H1 (cell line): ENCODE measurements at regions not wholly inside any gene's neighbourhood (a gene's known extent, or its start where the extent isn't known, plus 50 kb on each side); places are given as distances from the start of the nearest gene placed in this dataset.

Source experiments
- CTCF ChIA-PET: fragments of 300-600 bp; sonication (Branson Sonifier 250); formaldehyde crosslinking; loops from one replicate; lab custom pipeline; 2021; ENCODE audit not compliant: partially characterized antibody; lab: Charles Lee
- POLR2A ChIA-PET: fragments of 300-600 bp; sonication (Branson Sonifier 250); formaldehyde crosslinking; loops from one replicate; lab custom pipeline; 2021; ENCODE audit warnings: inconsistent platforms; ENCODE audit not compliant: partially characterized antibody; lab: Charles Lee
- DNase-seq, 2 experiments: peaks; one replicate each; pipeline versions ENCODE4 v3.0.0 to v3.0.0-alpha.2; 2010 to 2022; ENCODE audit warnings: low spot score in 2 of 2, low read depth in 1 of 2, mixed read lengths in 1 of 2
- FAIRE-seq: peaks from 2 replicates; lab custom pipeline; 2011; peaks lifted over from hg19 to GRCh38; lab: Jason Lieb, UNC
- H2AFZ ChIP-seq: 2 replicates; pipeline ENCODE4 v1.8.1; 2012; ENCODE audit warnings: low read length, inconsistent platforms
- H2AK5ac ChIP-seq: 2 replicates; pipeline ENCODE4 v1.6.1; 2013; ENCODE audit warnings: low read depth, low read length
- H2BK120ac ChIP-seq: replicated peaks from 2 replicates; pipeline ENCODE3; 2013; ENCODE audit warnings: low read depth, low read length, inconsistent platforms
- H2BK12ac ChIP-seq: 2 replicates; pipeline ENCODE4 v1.6.1; 2013; ENCODE audit warnings: low read depth, low read length
- H2BK15ac ChIP-seq: 2 replicates; pipeline ENCODE4 v1.6.1; 2013; ENCODE audit warnings: low read length
- H2BK20ac ChIP-seq: 2 replicates; pipeline ENCODE4 v1.6.1; 2013; ENCODE audit warnings: low read length
- H2BK5ac ChIP-seq: 2 replicates; pipeline ENCODE4 v1.6.1; 2013; ENCODE audit warnings: low read depth, low read length
- H3K14ac ChIP-seq: 2 replicates; pipeline ENCODE4 v1.6.1; 2013; ENCODE audit warnings: inconsistent platforms; ENCODE audit not compliant: insufficient read length
- H3K18ac ChIP-seq: 2 replicates; pipeline ENCODE4 v1.6.1; 2013; ENCODE audit warnings: low read length; ENCODE audit errors: extremely low read depth
- H3K23ac ChIP-seq: 2 replicates; pipeline ENCODE4 v1.6.1; 2013; ENCODE audit warnings: inconsistent platforms; ENCODE audit not compliant: insufficient read length
- H3K23me2 ChIP-seq: 2 replicates; pipeline ENCODE4 v1.6.1; 2013; ENCODE audit warnings: low read depth, low read length
- H3K27ac ChIP-seq: 2 replicates; pipeline ENCODE4 v1.6.1; 2011; ENCODE audit warnings: low read depth, low read length, inconsistent platforms
- H3K27me3 ChIP-seq, 4 experiments: replicated peaks in 1 of 4; 1 replicate in 1 of 4; 2 replicates in 3 of 4; pipeline versions ENCODE4 v1.6.1 to v1.8.1; 2011 to 2013; ENCODE audit warnings: low read length in 3 of 4, mild to moderate bottlenecking in 3 of 4, inconsistent platforms in 2 of 4, mixed read lengths in 2 of 4, moderate library complexity in 1 of 4; ENCODE audit not compliant: control insufficient read depth in 3 of 4, insufficient read depth in 3 of 4; ENCODE audit errors: extremely low read depth in 1 of 4
- H3K36me3 ChIP-seq, 4 experiments: 2 replicates each; pipeline versions ENCODE4 v1.6.1 to v1.8.1; 2011 to 2013; ENCODE audit warnings: mild to moderate bottlenecking in 4 of 4, low read length in 3 of 4, moderate library complexity in 2 of 4, control low read depth in 1 of 4, inconsistent platforms in 1 of 4; ENCODE audit not compliant: insufficient read depth in 4 of 4, control insufficient read depth in 2 of 4
- H3K4ac ChIP-seq: replicated peaks from 2 replicates; pipeline ENCODE3; 2013; ENCODE audit warnings: low read length, low read depth, mixed read lengths, inconsistent platforms; ENCODE audit not compliant: insufficient read length
- H3K4me1 ChIP-seq, 4 experiments: replicated peaks in 1 of 4; 1 replicate in 1 of 4; 2 replicates in 3 of 4; pipeline versions ENCODE4 v1.6.1 to v1.8.1; 2011 to 2013; ENCODE audit warnings: low read length in 3 of 4, inconsistent platforms in 2 of 4, mixed read lengths in 1 of 4; ENCODE audit not compliant: insufficient read depth in 4 of 4, control insufficient read depth in 3 of 4
- H3K4me2 ChIP-seq, 2 experiments: 2 replicates each; pipeline versions ENCODE4 v1.6.1 to v1.8.1; 2011 to 2013; ENCODE audit warnings: low read depth in 2 of 2, low read length in 2 of 2, control low read depth in 1 of 2, inconsistent platforms in 1 of 2, mild to moderate bottlenecking in 1 of 2; ENCODE audit not compliant: insufficient read depth in 1 of 2
- H3K4me3 ChIP-seq, 4 experiments: fragments of 200-600, 300-600 bp in 1 of 4; sonication (generic), shearing (Covaris generic), sonication (Bioruptor Twin) in 1 of 4; 2 replicates each; pipeline versions ENCODE4 v1.5.1 to v1.8.1; 2011 to 2016; ENCODE audit warnings: low read length in 4 of 4, low read depth in 3 of 4, control low read depth in 2 of 4, inconsistent platforms in 2 of 4, mild to moderate bottlenecking in 2 of 4, mixed read lengths in 1 of 4, moderate library complexity in 1 of 4; ENCODE audit not compliant: insufficient read depth in 2 of 4; ENCODE audit errors: extremely low read depth in 1 of 4
- H3K56ac ChIP-seq: replicated peaks from 2 replicates; pipeline ENCODE3; 2013; ENCODE audit warnings: low read depth, mild to moderate bottlenecking, mixed read lengths, low read length, inconsistent platforms; ENCODE audit not compliant: insufficient read length
- H3K79me1 ChIP-seq: 2 replicates; pipeline ENCODE4 v1.6.1; 2013; ENCODE audit warnings: low read depth, low read length, control low read depth
- H3K79me2 ChIP-seq, 2 experiments: 2 replicates each; pipeline versions ENCODE4 v1.6.1 to v1.8.1; 2012 to 2013; ENCODE audit warnings: low read length in 2 of 2, mild to moderate bottlenecking in 2 of 2, inconsistent platforms in 1 of 2; ENCODE audit not compliant: insufficient read depth in 2 of 2, control insufficient read depth in 1 of 2
- H3K9ac ChIP-seq, 4 experiments: replicated peaks in 1 of 4; 1 replicate in 1 of 4; 2 replicates in 3 of 4; pipeline versions ENCODE4 v1.6.1 to v1.8.1; 2011 to 2013; ENCODE audit warnings: low read depth in 3 of 4, low read length in 3 of 4, control low read depth in 2 of 4, mild to moderate bottlenecking in 2 of 4, moderate library complexity in 2 of 4, inconsistent platforms in 1 of 4; ENCODE audit errors: extremely low read depth in 1 of 4
- H3K9me3 ChIP-seq, 2 experiments: 2 replicates each; pipeline versions ENCODE4 v1.6.1 to v1.8.1; 2012 to 2013; ENCODE audit warnings: mild to moderate bottlenecking in 2 of 2, moderate library complexity in 2 of 2, control low read depth in 1 of 2, inconsistent platforms in 1 of 2, low read depth in 1 of 2, low read length in 1 of 2, mixed read lengths in 1 of 2; ENCODE audit not compliant: insufficient read depth in 2 of 2
- H4K20me1 ChIP-seq, 2 experiments: replicated peaks in 1 of 2; 2 replicates each; pipeline versions ENCODE3 to v1.8.1; 2011 to 2013; ENCODE audit warnings: inconsistent platforms in 2 of 2, low read length in 2 of 2, mild to moderate bottlenecking in 1 of 2; ENCODE audit not compliant: insufficient read depth in 2 of 2, control insufficient read depth in 1 of 2
- H4K5ac ChIP-seq: 2 replicates; pipeline ENCODE4 v1.6.1; 2013; ENCODE audit warnings: low read length, low read depth, mixed read lengths, inconsistent platforms; ENCODE audit not compliant: insufficient read length
- H4K8ac ChIP-seq: 2 replicates; pipeline ENCODE4 v1.8.0; 2013; ENCODE audit warnings: mild to moderate bottlenecking, moderate library complexity, low read length, inconsistent platforms; ENCODE audit not compliant: insufficient read depth; ENCODE audit errors: extremely low read depth
- H4K91ac ChIP-seq: replicated peaks from 2 replicates; pipeline ENCODE3; 2013; ENCODE audit warnings: low read length, mixed read lengths, inconsistent platforms; ENCODE audit not compliant: insufficient read length
- CTBP2 ChIP-seq: IDR thresholded peaks from 2 replicates; pipeline ENCODE4 v1.7.0; 2011; ENCODE audit warnings: borderline replicate concordance, mild to moderate bottlenecking, moderate library complexity, mixed read lengths, low read length; ENCODE audit not compliant: insufficient read depth, insufficient read length
- HDAC6 ChIP-seq: IDR thresholded peaks from one replicate; pipeline ENCODE4 v1.7.1; 2012; ENCODE audit warnings: low read depth, mild to moderate bottlenecking, inconsistent platforms, low read length, moderate library complexity
- KDM1A ChIP-seq: fragments of 200-600, 300-600 bp; sonication (generic); IDR thresholded peaks from 2 replicates; pipeline ENCODE4 v1.7.1; 2016; ENCODE audit warnings: mild to moderate bottlenecking, low read length, borderline replicate concordance
- KDM5A ChIP-seq: fragments of 200-600 bp; IDR thresholded peaks from 2 replicates; pipeline ENCODE4 v1.7.1; 2012; ENCODE audit warnings: mild to moderate bottlenecking, low read length, inconsistent platforms, mixed read lengths
- MAFK ChIP-seq: IDR thresholded peaks from 2 replicates; pipeline ENCODE4 v1.6.1; 2012; ENCODE audit warnings: low read depth, mild to moderate bottlenecking, improper control_type of control experiment, low read length
- MAX ChIP-seq: IDR thresholded peaks from 2 replicates; pipeline ENCODE4 v1.6.1; 2012; ENCODE audit warnings: inconsistent platforms
- RAD21 ChIP-seq, 2 experiments: IDR thresholded peaks in 1 of 2; conservative IDR thresholded peaks in 1 of 2; 2 replicates each; pipeline ENCODE4 v1.6.1; 2011; ENCODE audit warnings: low read depth in 2 of 2, low read length in 2 of 2, improper control_type of control experiment in 1 of 2, inconsistent platforms in 1 of 2, mild to moderate bottlenecking in 1 of 2, moderate library complexity in 1 of 2
- RBBP5 ChIP-seq: IDR thresholded peaks from 2 replicates; pipeline ENCODE4 v1.7.1; 2012; ENCODE audit warnings: low read depth, mild to moderate bottlenecking, inconsistent platforms, low read length, moderate library complexity, borderline replicate concordance
- SIX5 ChIP-seq: IDR thresholded peaks from 2 replicates; pipeline ENCODE4 v1.6.1; 2011; ENCODE audit warnings: mild to moderate bottlenecking, low read depth, low read length
- SRF ChIP-seq: IDR thresholded peaks from 2 replicates; pipeline ENCODE4 v1.6.1; 2011; ENCODE audit warnings: mild to moderate bottlenecking, low read depth, low read length, moderate library complexity
- SUZ12 ChIP-seq: fragments of 200-600 bp; sonication (generic); IDR thresholded peaks from 2 replicates; pipeline ENCODE4 v1.6.1; 2012; ENCODE audit warnings: mild to moderate bottlenecking, inconsistent platforms, low read length, moderate library complexity, mixed read lengths
- TBP ChIP-seq: IDR thresholded peaks from 2 replicates; pipeline ENCODE4 v1.6.1; 2011; ENCODE audit warnings: low read depth, low read length, improper control_type of control experiment
- YY1 ChIP-seq: IDR thresholded peaks from 2 replicates; pipeline ENCODE4 v1.6.1; 2011; ENCODE audit warnings: low read depth, mild to moderate bottlenecking, low read length
- WGBS, 2 experiments: shearing (Covaris generic) in 1 of 2; methylation state at CpG; one replicate each; pipeline versions ENCODE4 v1.1.6 to v1.1.7; 2013 to 2015; ENCODE audit warnings: low lambda C conversion rate in 2 of 2, mixed read lengths in 2 of 2, inconsistent platforms in 1 of 2, low coverage in 1 of 2, missing lambda C conversion rate in 1 of 2; ENCODE audit not compliant: insufficient replicate concordance in 2 of 2, insufficient coverage in 1 of 2, insufficient read length in 1 of 2; ENCODE audit errors: extremely low coverage in 1 of 2, missing lambda C conversion rate in 1 of 2; 5-methylcytosine and 5-hydroxymethylcytosine counted together

GRCh38 chr12:47507221-47507620 lies 198.6 kb downstream of the RPAP3 start:
- Histone ChIP-seq H2BK20ac (no peak overlapping the region), H3K36me3 (no peaks in the 10 kb centered on the region), H2AFZ (no peak overlapping the region), H3K9ac (no peak overlapping the region), H2AK5ac (no peak overlapping the region), H3K4me2 (no peak overlapping the region), H3K23me2 (no peaks in the 10 kb centered on the region), H4K91ac (no peak overlapping the region), H4K20me1 (no peaks in the 10 kb centered on the region), H3K9me3 (no peaks in the 10 kb centered on the region; a peak in 2 of 4 replicates), H3K4me3 (no peak overlapping the region), H2BK120ac (no peak overlapping the region), H3K4me1 (no peaks in the 10 kb centered on the region), H3K79me1 (no peaks in the 10 kb centered on the region), H3K23ac (no peak overlapping the region), H3K56ac (no peak overlapping the region), H4K5ac (no peak overlapping the region), H4K8ac (no peak overlapping the region), H3K18ac (no peak overlapping the region), H2BK5ac (no peak overlapping the region), H3K14ac (no peak overlapping the region), H3K79me2 (no peaks in the 10 kb centered on the region), H3K4ac (no peak overlapping the region), H3K27me3 (no peaks in the 10 kb centered on the region), H2BK12ac (no peak overlapping the region), H3K27ac (no peak overlapping the region), H2BK15ac (no peak overlapping the region)
- no peak for FAIRE-seq
- 91% methylated on average over 3 of the region's 3 CpGs; no CpG with 5 or more reads in 1 of the 2 experiments for WGBS, 2 experiments
- no peak for DNase-seq
- POLR2A ChIA-PET: no interaction called here
- CTCF ChIA-PET: no interaction called here
- TF ChIP-seq RAD21 (IDR thresholded peaks at IDR 0.05 in 1 of 2, conservative IDR thresholded peaks at IDR 0.05 in 1 of 2; ENCODE audit: low read depth in 2 of 2, low read length in 2 of 2): no peak
- TF ChIP-seq KDM1A: no peak
- no peak for TF ChIP-seq SRF
- no peak for TF ChIP-seq YY1
- no peak for TF ChIP-seq MAX
- no peak for TF ChIP-seq TBP
- no peak for TF ChIP-seq MAFK
- no peak for TF ChIP-seq RBBP5
- no peak for TF ChIP-seq SUZ12
- no peak for TF ChIP-seq CTBP2
- TF ChIP-seq KDM5A: no peak
- TF ChIP-seq HDAC6: no peak
- no peak for TF ChIP-seq SIX5
